GM23338 (cell line): ENCODE measurements at regions not wholly inside any gene's neighbourhood (a gene's known extent, or its start where the extent isn't known, plus 50 kb on each side); places are given as distances from the start of the nearest gene placed in this dataset.
A peak's percentile ranks its signal among the peaks of the same experiment; 100 is the strongest.
"Not testable (repeated sequence)": the region's sequence is repeated elsewhere in the genome, so short reads cannot be mapped to it uniquely, and the experiment has no call there.

ENCODE experiments used
- ATAC-seq: fragments of 200-7000 bp; cut with Tn5 transposase; 3 replicates; pipeline ENCODE4 v1.9.1; 2020
- DNase-seq: peaks from one replicate; pipeline ENCODE4 v3.0.0-alpha.2; 2015; ENCODE audit warnings: low spot score
- H2AFZ ChIP-seq: fragments of 200-600 bp; sonication (generic); 2 replicates; pipeline ENCODE4 v1.8.0; 2016; ENCODE audit warnings: antibody characterized with exemption, mild to moderate bottlenecking, moderate library complexity
- H3F3A ChIP-seq: fragments of 200-600 bp; sonication (generic); replicated peaks from 2 replicates; pipeline ENCODE4 v1.8.0; 2017; ENCODE audit warnings: antibody characterized with exemption, mixed run types, low read depth
- H3K27ac ChIP-seq: fragments of 200-600 bp; sonication (generic); 2 replicates; pipeline ENCODE4 v1.6.1; 2016; ENCODE audit warnings: low read depth
- H3K27me3 ChIP-seq: fragments of 200-600 bp; sonication (generic); 2 replicates; pipeline ENCODE4 v1.8.0; 2016; ENCODE audit warnings: mild to moderate bottlenecking, mixed run types, moderate library complexity; ENCODE audit not compliant: insufficient read depth
- H3K36me3 ChIP-seq: fragments of 200-600 bp; sonication (generic); 2 replicates; pipeline ENCODE4 v1.8.0; 2016; ENCODE audit warnings: mild to moderate bottlenecking; ENCODE audit not compliant: insufficient read depth
- H3K4me1 ChIP-seq: fragments of 200-600 bp; sonication (generic); 2 replicates; pipeline ENCODE4 v1.8.0; 2016; ENCODE audit warnings: mild to moderate bottlenecking, moderate library complexity; ENCODE audit not compliant: insufficient read depth
- H3K4me2 ChIP-seq: fragments of 200-600 bp; sonication (generic); 2 replicates; pipeline ENCODE4 v1.7.1; 2017; ENCODE audit warnings: mixed run types
- H3K4me3 ChIP-seq: fragments of 200-600 bp; sonication (generic); 2 replicates; pipeline ENCODE4 v1.6.1; 2016; ENCODE audit warnings: mixed run types
- H3K79me2 ChIP-seq: fragments of 200-600 bp; sonication (generic); replicated peaks from 2 replicates; pipeline ENCODE4 v1.8.0; 2017; ENCODE audit warnings: mild to moderate bottlenecking; ENCODE audit not compliant: insufficient read depth
- H3K9me2 ChIP-seq: fragments of 200-600 bp; sonication (generic); 2 replicates; pipeline ENCODE4 v1.8.0; 2017; ENCODE audit not compliant: insufficient read depth
- H4K20me1 ChIP-seq: fragments of 200-600 bp; sonication (generic); replicated peaks from 2 replicates; pipeline ENCODE4 v1.8.0; 2017; ENCODE audit warnings: mild to moderate bottlenecking; ENCODE audit not compliant: insufficient read depth
- H3K27ac Mint-ChIP-seq: 2 replicates; pipeline ENCODE4 v1.8.0; 2020; ENCODE audit warnings: inconsistent platforms, mild to moderate bottlenecking, moderate library complexity, mixed read lengths
- H3K27me3 Mint-ChIP-seq: 3 replicates; pipeline ENCODE4 v1.8.0; 2022; ENCODE audit warnings: low read depth, mild to moderate bottlenecking, moderate library complexity, mixed read lengths, inconsistent platforms; ENCODE audit not compliant: insufficient read depth, poor library complexity
- H3K36me3 Mint-ChIP-seq: 3 replicates; pipeline ENCODE4 v1.8.0; 2021; ENCODE audit warnings: low read depth, mild to moderate bottlenecking, inconsistent platforms, moderate library complexity, mixed read lengths
- H3K4me1 Mint-ChIP-seq: 3 replicates; pipeline ENCODE4 v1.8.0; 2020; ENCODE audit warnings: mild to moderate bottlenecking, inconsistent platforms, mixed read lengths
- H3K4me3 Mint-ChIP-seq: 3 replicates; pipeline ENCODE4 v1.8.0; 2021; ENCODE audit warnings: moderate library complexity, mild to moderate bottlenecking, inconsistent platforms, mixed read lengths
- H3K9me3 Mint-ChIP-seq: 3 replicates; pipeline ENCODE4 v1.8.0; 2020; ENCODE audit warnings: moderate library complexity, mild to moderate bottlenecking, inconsistent platforms, mixed read lengths
- EZH2 ChIP-seq: fragments of 200-600 bp; sonication (generic); IDR thresholded peaks from one replicate; pipeline ENCODE4 v1.8.0; 2017; ENCODE audit warnings: antibody characterized with exemption, mild to moderate bottlenecking, low read depth; ENCODE audit not compliant: unreplicated experiment
- EZH2phosphoT487 ChIP-seq: fragments of 200-600 bp; sonication (generic); IDR thresholded peaks from one replicate; pipeline ENCODE4 v1.8.1; 2018; ENCODE audit warnings: antibody characterized with exemption; ENCODE audit not compliant: unreplicated experiment
- NANOG ChIP-seq: IDR thresholded peaks from 2 replicates; pipeline ENCODE4 v1.6.1; 2016; ENCODE audit warnings: antibody characterized with exemption, borderline replicate concordance
- ZNF331 ChIP-seq: fragments of 250-450 bp; sonication (Bioruptor Pico); IDR thresholded peaks from 2 replicates; pipeline ENCODE4 v1.5.0; 2020; ENCODE audit warnings: low read depth, mild to moderate bottlenecking, moderate library complexity
- TF ChIP-seq, protein P1 (sequence below), 2 experiments: fragments of 200-600 bp in 1 of 2; sonication (generic) in 1 of 2; conservative IDR thresholded peaks; 2 replicates each; pipeline versions ENCODE4 v1.5.1 to v1.6.1; 2016 to 2017; ENCODE audit warnings: antibody characterized with exemption in 2 of 2, low read depth in 2 of 2, mild to moderate bottlenecking in 2 of 2, moderate library complexity in 1 of 2

- Histone ChIP-seq H4K20me1 (no peaks in the 10 kb centered on the region), H2AFZ (peak overlapping the region; percentile 75; the same call in 1 of the 2 replicates)
- H3K4me1 Mint-ChIP-seq: peaks cover 7% of the 10 kb centered on the region
Measured at GRCh38 chr3:150323770-150324169, 84.3 kb upstream of the TSC22D2 start.

DNA sequence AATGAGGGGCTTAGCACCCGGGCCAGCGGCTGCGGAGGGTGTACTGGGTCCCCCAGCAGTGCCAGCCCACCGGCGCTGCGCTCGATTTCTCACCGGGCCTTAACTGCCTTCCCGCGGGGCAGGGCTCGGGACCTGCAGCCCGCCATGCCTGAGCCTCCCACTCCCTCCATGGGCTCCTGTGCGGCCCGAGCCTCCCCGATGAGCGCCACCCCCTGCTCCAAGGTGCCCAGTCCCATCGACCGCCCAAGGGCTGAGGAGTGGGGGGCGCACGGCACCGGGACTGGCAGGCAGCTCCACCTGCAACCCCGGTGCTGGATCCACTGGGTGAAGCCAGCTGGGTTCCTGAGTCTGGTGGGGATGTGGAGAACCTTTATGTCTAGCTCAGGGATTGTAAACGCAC lies 85.0 kb upstream of the TSC22D2 start:
- not testable (repeated sequence) for ATAC-seq, H3K36me3 Mint-ChIP-seq, H3F3A ChIP-seq, H4K20me1 ChIP-seq, H3K27ac ChIP-seq, H3K4me1 Mint-ChIP-seq, DNase-seq, H3K27me3 ChIP-seq, H3K4me1 ChIP-seq, H3K9me3 Mint-ChIP-seq, H2AFZ ChIP-seq, H3K79me2 ChIP-seq, H3K27me3 Mint-ChIP-seq, H3K4me2 ChIP-seq, H3K36me3 ChIP-seq, H3K4me3 Mint-ChIP-seq, H3K9me2 ChIP-seq, H3K4me3 ChIP-seq, H3K27ac Mint-ChIP-seq

More at GRCh38 chr3:150323770-150324169, 84.3 kb upstream of the TSC22D2 start:
- H3K27ac Mint-ChIP-seq: no peak overlapping the region
- Histone ChIP-seq H3K4me2 (no peak overlapping the region), H3K36me3 (no peaks in the 10 kb centered on the region), H3K79me2 (no peaks in the 10 kb centered on the region), H3K4me3 (no peak overlapping the region), H3K27ac (no peak overlapping the region), H3F3A (no peaks in the 10 kb centered on the region), H3K9me2 (0 out of 2 replicates have a peak, but pooled peaks cover under 1% of the 10 kb centered on the region), H3K27me3 (no peaks in the 10 kb centered on the region), H3K4me1 (no peaks in the 10 kb centered on the region)
- H3K27me3 Mint-ChIP-seq: no peaks in the 10 kb centered on the region
- H3K9me3 Mint-ChIP-seq: peaks cover 8% of the 10 kb centered on the region
- peaks cover 3% of the 10 kb centered on the region; the same call in 1 of the 3 replicates for H3K36me3 Mint-ChIP-seq
- no peak overlapping the region for H3K4me3 Mint-ChIP-seq
- TF ChIP-seq ZNF331 (CRISPR knock-in tag) (no peak), EZH2 (no peak), NANOG (no peak), EZH2phosphoT487 (no peak)
- TF ChIP-seq, protein P1, sequence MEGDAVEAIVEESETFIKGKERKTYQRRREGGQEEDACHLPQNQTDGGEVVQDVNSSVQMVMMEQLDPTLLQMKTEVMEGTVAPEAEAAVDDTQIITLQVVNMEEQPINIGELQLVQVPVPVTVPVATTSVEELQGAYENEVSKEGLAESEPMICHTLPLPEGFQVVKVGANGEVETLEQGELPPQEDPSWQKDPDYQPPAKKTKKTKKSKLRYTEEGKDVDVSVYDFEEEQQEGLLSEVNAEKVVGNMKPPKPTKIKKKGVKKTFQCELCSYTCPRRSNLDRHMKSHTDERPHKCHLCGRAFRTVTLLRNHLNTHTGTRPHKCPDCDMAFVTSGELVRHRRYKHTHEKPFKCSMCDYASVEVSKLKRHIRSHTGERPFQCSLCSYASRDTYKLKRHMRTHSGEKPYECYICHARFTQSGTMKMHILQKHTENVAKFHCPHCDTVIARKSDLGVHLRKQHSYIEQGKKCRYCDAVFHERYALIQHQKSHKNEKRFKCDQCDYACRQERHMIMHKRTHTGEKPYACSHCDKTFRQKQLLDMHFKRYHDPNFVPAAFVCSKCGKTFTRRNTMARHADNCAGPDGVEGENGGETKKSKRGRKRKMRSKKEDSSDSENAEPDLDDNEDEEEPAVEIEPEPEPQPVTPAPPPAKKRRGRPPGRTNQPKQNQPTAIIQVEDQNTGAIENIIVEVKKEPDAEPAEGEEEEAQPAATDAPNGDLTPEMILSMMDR (conservative IDR thresholded peaks at IDR 0.05; ENCODE audit: low read depth in 2 of 2): no peak
- DNase-seq (no peak), ATAC-seq (peak; percentile 55)

DNA sequence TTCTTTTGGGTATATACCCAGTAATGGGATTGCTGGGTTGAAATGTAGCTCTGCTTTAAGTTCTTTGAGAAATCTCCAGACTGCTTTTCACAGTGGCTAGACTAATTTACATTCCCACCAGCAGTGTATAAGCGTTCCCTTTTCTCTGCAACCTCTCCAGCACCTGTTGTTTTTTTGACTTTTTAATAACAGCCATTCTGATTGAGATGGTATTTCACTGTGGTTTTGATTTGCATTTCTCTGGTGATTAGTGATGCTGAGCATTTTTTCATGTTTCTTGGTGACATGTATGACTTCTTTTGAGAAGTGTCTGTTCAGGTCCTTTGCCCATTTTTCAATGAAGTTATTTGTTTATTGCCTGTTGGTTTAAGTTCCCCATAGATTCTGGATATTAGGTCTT lies 87.1 kb upstream of the TSC22D2 start:
- not testable (repeated sequence) for H3K4me1 Mint-ChIP-seq, H3F3A ChIP-seq, H3K27me3 Mint-ChIP-seq, DNase-seq, H4K20me1 ChIP-seq, H3K36me3 Mint-ChIP-seq, H3K27me3 ChIP-seq, H3K9me2 ChIP-seq, H3K4me1 ChIP-seq, H3K36me3 ChIP-seq, H3K9me3 Mint-ChIP-seq, H2AFZ ChIP-seq, H3K4me2 ChIP-seq, H3K27ac ChIP-seq, H3K27ac Mint-ChIP-seq, H3K4me3 ChIP-seq, H3K79me2 ChIP-seq, ATAC-seq, H3K4me3 Mint-ChIP-seq
